T-helper 2 cell treated with Interferon-gamma antibody and Interleukin-4, amounts not matched to agents 5 μg/mL and 100 μg/mL, for 36 hours (primary cell): ENCODE measurements at regions not wholly inside any gene's neighbourhood (a gene's known extent, or its start where the extent isn't known, plus 50 kb on each side); places are given as distances from the start of the nearest gene placed in this dataset.

Experiments used
- DNase-seq: peaks from one replicate; pipeline ENCODE4 v3.0.0; 2021; ENCODE audit warnings: low spot score
- H3K27ac Mint-ChIP-seq: one replicate; pipeline ENCODE4 v1.8.0; 2021; ENCODE audit warnings: mild to moderate bottlenecking, mixed read lengths
- H3K27me3 Mint-ChIP-seq: one replicate; pipeline ENCODE4 v1.8.0; 2021; ENCODE audit warnings: low read depth, mixed read lengths
- H3K36me3 Mint-ChIP-seq: one replicate; pipeline ENCODE4 v1.8.0; 2021; ENCODE audit warnings: low read depth, mixed read lengths
- H3K4me1 Mint-ChIP-seq: one replicate; pipeline ENCODE4 v1.8.0; 2021; ENCODE audit warnings: low read depth, mixed read lengths
- H3K4me3 Mint-ChIP-seq: one replicate; pipeline ENCODE4 v1.8.0; 2022; ENCODE audit warnings: mild to moderate bottlenecking, moderate library complexity, mixed read lengths
- H3K9me3 Mint-ChIP-seq: one replicate; pipeline ENCODE4 v1.8.0; 2021; ENCODE audit warnings: mixed read lengths

GRCh38 chr14:98785578-98785977, 486.4 kb downstream of the BCL11B start:
- Mint-ChIP-seq H3K4me3 (no peak overlapping the region), H3K4me1 (no peaks in the 10 kb centered on the region), H3K27ac (no peak overlapping the region), H3K27me3 (no peaks in the 10 kb centered on the region), H3K36me3 (no peaks in the 10 kb centered on the region), H3K9me3 (no peaks in the 10 kb centered on the region)
- DNase-seq = no peak

DNA sequence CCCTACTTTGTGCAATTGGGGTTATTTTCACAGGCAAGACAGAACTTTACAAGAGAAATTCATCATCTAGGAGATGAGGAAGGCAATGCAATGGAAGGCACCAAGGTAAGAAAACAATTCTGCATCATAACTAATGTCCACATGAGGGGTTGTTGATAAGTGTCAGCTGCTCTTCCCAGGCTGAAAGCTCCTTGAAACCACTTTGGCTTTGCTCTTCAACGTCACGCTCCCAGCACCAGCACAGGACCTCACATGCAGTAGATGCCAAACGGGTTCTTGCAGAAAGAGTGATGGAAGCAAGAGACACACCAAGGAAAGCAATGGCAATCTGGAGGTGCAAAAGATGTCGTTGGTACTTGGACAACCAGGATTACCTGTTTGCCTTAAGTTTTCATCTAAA, 485.5 kb downstream of the BCL11B start:
- H3K27ac Mint-ChIP-seq = no peak overlapping the region
- DNase-seq = no peak

DNA sequence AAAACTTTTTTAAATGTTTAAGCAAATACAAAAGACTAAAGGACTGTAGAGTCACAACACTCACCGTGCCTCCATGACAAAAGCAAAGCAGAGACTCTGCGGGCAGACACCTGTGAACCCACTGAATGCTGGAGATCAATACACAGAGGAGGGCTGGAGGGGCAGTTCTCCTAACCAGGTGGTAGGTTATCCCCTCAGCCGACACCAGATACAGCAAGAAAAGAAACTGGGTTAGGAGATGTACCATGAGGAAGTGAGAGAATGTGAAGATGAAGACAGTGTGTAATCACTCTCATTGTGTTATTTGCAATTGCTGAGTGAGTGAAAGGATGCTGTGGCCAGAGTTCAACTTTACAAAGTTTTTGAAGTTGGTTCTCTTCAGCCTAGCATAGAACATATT, 480.3 kb downstream of the BCL11B start:
- no peak for DNase-seq

More for the DNA sequence above, 485.5 kb downstream of the BCL11B start:
- no peaks in the 10 kb centered on the region for H3K9me3 Mint-ChIP-seq
- no peak overlapping the region for H3K4me3 Mint-ChIP-seq
- H3K4me1 Mint-ChIP-seq = no peaks in the 10 kb centered on the region
- H3K36me3 Mint-ChIP-seq = no peaks in the 10 kb centered on the region
- H3K27me3 Mint-ChIP-seq = no peaks in the 10 kb centered on the region

DNA sequence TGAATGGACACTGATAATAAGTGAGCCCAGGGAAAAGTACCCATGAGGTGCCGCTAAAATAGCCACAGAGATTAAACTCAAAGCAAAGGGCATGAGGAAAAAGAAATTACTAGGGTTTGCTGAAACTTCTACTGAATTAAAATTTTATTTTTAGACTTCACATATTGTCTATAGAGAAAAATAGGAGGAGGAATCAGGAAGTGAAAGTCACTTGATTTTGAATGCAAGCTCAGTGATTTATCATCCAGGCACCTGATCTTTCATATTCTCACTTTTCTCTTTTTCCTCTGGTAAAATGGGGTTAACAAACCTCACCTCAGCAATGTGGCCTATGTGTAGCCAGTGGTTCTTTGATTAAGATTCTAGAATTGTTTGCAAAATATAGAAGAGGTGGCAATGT, 479.8 kb downstream of the BCL11B start:
- H3K4me1 Mint-ChIP-seq = no peaks in the 10 kb centered on the region
- no peak for DNase-seq

More for the DNA sequence above, 480.3 kb downstream of the BCL11B start:
- no peaks in the 10 kb centered on the region for H3K36me3 Mint-ChIP-seq
- peaks cover 5% of the 10 kb centered on the region for H3K27me3 Mint-ChIP-seq
- H3K27ac Mint-ChIP-seq = no peak overlapping the region
- H3K4me3 Mint-ChIP-seq = no peak overlapping the region
- peaks cover 17% of the 10 kb centered on the region for H3K9me3 Mint-ChIP-seq
- H3K4me1 Mint-ChIP-seq = no peaks in the 10 kb centered on the region

GRCh38 chr14:98798099-98798498, 473.9 kb downstream of the BCL11B start:
- no peak overlapping the region for H3K27ac Mint-ChIP-seq

More for the DNA sequence above, 479.8 kb downstream of the BCL11B start:
- Mint-ChIP-seq H3K36me3 (no peaks in the 10 kb centered on the region), H3K4me3 (no peak overlapping the region), H3K9me3 (peaks cover 17% of the 10 kb centered on the region), H3K27ac (no peak overlapping the region), H3K27me3 (peaks cover 5% of the 10 kb centered on the region)

DNA sequence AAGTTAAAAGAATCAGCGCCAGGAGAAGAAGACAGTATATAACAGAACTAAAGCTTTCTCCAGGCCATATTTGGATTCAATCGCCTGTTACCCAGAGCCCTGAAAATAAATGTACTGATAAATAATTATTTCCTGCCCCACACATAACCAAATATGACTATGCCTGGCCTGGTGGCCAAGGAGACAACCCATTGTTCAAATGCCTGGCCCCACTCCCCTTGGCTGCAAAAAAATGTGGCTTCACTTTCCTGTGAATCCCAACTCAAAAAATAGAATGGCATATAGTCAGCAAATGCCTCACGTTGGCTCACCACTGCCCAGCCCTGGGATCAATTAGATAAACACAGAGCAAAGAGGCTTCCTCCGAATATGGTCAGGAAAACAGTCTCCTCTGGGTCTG, 472.1 kb downstream of the BCL11B start:
- DNase-seq = no peak
- Mint-ChIP-seq H3K27me3 (peaks cover 2% of the 10 kb centered on the region), H3K4me1 (no peaks in the 10 kb centered on the region), H3K9me3 (no peaks in the 10 kb centered on the region), H3K27ac (no peak overlapping the region), H3K36me3 (no peaks in the 10 kb centered on the region), H3K4me3 (no peak overlapping the region)

More at GRCh38 chr14:98798099-98798498, 473.9 kb downstream of the BCL11B start:
- no peak for DNase-seq
- no peaks in the 10 kb centered on the region for H3K4me1 Mint-ChIP-seq
- peaks cover 2% of the 10 kb centered on the region for H3K27me3 Mint-ChIP-seq
- H3K36me3 Mint-ChIP-seq = no peaks in the 10 kb centered on the region
- H3K9me3 Mint-ChIP-seq = peaks cover 16% of the 10 kb centered on the region
- no peak overlapping the region for H3K4me3 Mint-ChIP-seq

GRCh38 chr14:98802044-98802443, 470.0 kb downstream of the BCL11B start:
- H3K27ac Mint-ChIP-seq = no peak overlapping the region
- no peak for DNase-seq
- H3K27me3 Mint-ChIP-seq = no peaks in the 10 kb centered on the region
- H3K9me3 Mint-ChIP-seq = no peaks in the 10 kb centered on the region
- no peaks in the 10 kb centered on the region for H3K36me3 Mint-ChIP-seq
- H3K4me3 Mint-ChIP-seq = no peak overlapping the region
- no peaks in the 10 kb centered on the region for H3K4me1 Mint-ChIP-seq

GRCh38 chr14:98803196-98803595, 468.8 kb downstream of the BCL11B start:
- no peaks in the 10 kb centered on the region for H3K4me1 Mint-ChIP-seq
- H3K27ac Mint-ChIP-seq = no peak overlapping the region
- DNase-seq = no peak
- no peaks in the 10 kb centered on the region for H3K27me3 Mint-ChIP-seq
- H3K4me3 Mint-ChIP-seq = no peak overlapping the region
- H3K9me3 Mint-ChIP-seq = no peaks in the 10 kb centered on the region
- H3K36me3 Mint-ChIP-seq = no peaks in the 10 kb centered on the region

GRCh38 chr14:98808494-98809407, 463.2 kb downstream of the BCL11B start:
- Mint-ChIP-seq H3K4me3 (no peak overlapping the region), H3K27ac (no peak overlapping the region), H3K27me3 (peaks cover 20% of the 10 kb centered on the region), H3K9me3 (no peaks in the 10 kb centered on the region), H3K4me1 (no peaks in the 10 kb centered on the region), H3K36me3 (no peaks in the 10 kb centered on the region)
- DNase-seq = no peak

- no peak for DNase-seq
- peaks cover 13% of the 10 kb centered on the region for H3K27me3 Mint-ChIP-seq
- H3K9me3 Mint-ChIP-seq = no peaks in the 10 kb centered on the region
- no peaks in the 10 kb centered on the region for H3K36me3 Mint-ChIP-seq
- no peak overlapping the region for H3K4me3 Mint-ChIP-seq
- H3K27ac Mint-ChIP-seq = no peak overlapping the region
- H3K4me1 Mint-ChIP-seq = no peaks in the 10 kb centered on the region
These were observed 455.8 kb downstream of the BCL11B start for GRCh38 chr14:98816195-98816594.

- H3K36me3 Mint-ChIP-seq = no peaks in the 10 kb centered on the region
- DNase-seq = no peak
- H3K27ac Mint-ChIP-seq = no peak overlapping the region
- H3K27me3 Mint-ChIP-seq = peaks cover 8% of the 10 kb centered on the region
- no peaks in the 10 kb centered on the region for H3K4me1 Mint-ChIP-seq
- no peak overlapping the region for H3K4me3 Mint-ChIP-seq
- H3K9me3 Mint-ChIP-seq = no peaks in the 10 kb centered on the region
These were observed 455.3 kb downstream of the BCL11B start for GRCh38 chr14:98816720-98817119.

DNA sequence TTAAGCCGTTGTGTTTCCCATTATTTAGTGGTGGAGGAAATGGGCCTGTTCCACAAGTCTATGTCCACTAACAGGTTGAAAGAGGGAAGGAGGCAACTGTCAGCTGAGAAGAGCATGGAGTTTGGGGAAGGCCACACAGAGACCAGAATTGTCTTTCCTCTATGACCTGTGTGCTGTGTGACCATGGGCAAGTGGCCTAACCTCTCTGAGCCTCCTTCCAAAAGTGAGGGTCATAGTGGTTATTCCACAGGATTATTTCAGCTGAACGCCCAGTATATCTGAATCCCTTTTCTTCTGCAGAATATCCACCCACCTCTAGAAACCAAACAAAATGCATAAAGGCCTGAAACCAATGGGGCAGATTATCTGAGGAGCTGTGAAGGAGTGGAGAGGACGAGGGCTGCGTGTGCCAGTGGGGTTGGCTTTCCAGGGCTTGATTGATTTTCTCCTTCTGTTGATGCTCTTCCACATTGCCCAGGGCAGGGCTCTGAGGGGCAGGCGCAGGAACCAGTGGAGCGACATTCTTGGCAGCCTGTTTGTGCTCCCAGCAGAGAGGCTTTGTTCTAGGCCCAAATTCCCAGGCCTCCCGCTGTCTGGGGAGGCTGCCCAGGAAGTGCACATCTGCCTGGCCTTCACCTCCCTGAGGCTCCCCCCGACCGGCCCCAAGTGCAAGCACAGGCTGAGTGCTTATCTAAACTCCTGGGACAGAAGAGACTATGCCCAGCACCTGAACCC, 452.7 kb downstream of the BCL11B start:
- Mint-ChIP-seq H3K9me3 (no peaks in the 10 kb centered on the region), H3K36me3 (no peaks in the 10 kb centered on the region), H3K27me3 (peaks cover under 1% of the 10 kb centered on the region), H3K4me3 (no peak overlapping the region), H3K27ac (no peak overlapping the region), H3K4me1 (no peaks in the 10 kb centered on the region)
- DNase-seq = no peak

DNA sequence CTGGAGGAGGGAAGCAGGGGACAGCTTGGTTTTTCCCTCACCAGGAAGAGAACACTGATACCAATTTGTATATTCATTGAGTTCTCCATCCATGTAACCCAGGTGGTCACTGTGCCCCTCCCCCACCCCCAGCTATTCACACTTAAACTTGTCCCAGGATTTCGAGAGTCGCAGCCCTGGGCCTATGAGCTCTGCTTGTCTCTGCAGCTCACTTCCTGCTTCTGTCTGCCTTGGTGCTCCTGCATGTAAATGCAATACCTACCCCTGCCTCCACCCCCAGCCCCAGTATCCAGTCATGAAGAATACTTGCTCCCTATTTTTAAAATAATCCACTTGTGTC, 452.2 kb downstream of the BCL11B start:
- H3K4me3 Mint-ChIP-seq = no peak overlapping the region
- no peak for DNase-seq
- no peak overlapping the region for H3K27ac Mint-ChIP-seq
- H3K36me3 Mint-ChIP-seq = no peaks in the 10 kb centered on the region
- no peaks in the 10 kb centered on the region for H3K4me1 Mint-ChIP-seq
- no peaks in the 10 kb centered on the region for H3K9me3 Mint-ChIP-seq
- H3K27me3 Mint-ChIP-seq = peaks cover 3% of the 10 kb centered on the region

DNA sequence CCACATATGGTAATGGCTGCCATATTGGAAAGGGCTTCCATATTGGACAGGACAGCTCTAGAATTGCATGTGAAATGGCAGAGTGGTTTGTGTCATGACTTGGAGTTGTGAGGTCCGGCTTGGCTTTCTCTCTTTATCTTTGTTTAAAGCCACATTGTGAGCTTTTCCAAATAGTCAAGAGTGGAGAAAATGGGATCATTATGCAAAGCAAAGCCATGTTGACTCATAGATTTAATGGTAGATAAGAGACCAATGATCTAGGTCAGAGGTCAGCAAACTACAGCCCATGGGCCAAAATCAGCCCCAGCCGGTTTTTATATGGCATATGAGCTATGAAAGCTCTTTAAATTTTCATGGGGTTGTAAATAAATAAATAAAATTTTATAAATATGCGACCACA, 449.1 kb downstream of the BCL11B start:
- H3K4me1 Mint-ChIP-seq = no peaks in the 10 kb centered on the region
- H3K9me3 Mint-ChIP-seq = no peaks in the 10 kb centered on the region
- peaks cover 6% of the 10 kb centered on the region for H3K27me3 Mint-ChIP-seq
- no peak overlapping the region for H3K4me3 Mint-ChIP-seq
- H3K36me3 Mint-ChIP-seq = no peaks in the 10 kb centered on the region
- DNase-seq = no peak
- H3K27ac Mint-ChIP-seq = no peak overlapping the region
